ENCODE measurements at regions not wholly inside any gene's neighbourhood (a gene's known extent, or its start where the extent isn't known, plus 50 kb on each side); places are given as distances from the start of the nearest gene placed in this dataset.

DNA sequence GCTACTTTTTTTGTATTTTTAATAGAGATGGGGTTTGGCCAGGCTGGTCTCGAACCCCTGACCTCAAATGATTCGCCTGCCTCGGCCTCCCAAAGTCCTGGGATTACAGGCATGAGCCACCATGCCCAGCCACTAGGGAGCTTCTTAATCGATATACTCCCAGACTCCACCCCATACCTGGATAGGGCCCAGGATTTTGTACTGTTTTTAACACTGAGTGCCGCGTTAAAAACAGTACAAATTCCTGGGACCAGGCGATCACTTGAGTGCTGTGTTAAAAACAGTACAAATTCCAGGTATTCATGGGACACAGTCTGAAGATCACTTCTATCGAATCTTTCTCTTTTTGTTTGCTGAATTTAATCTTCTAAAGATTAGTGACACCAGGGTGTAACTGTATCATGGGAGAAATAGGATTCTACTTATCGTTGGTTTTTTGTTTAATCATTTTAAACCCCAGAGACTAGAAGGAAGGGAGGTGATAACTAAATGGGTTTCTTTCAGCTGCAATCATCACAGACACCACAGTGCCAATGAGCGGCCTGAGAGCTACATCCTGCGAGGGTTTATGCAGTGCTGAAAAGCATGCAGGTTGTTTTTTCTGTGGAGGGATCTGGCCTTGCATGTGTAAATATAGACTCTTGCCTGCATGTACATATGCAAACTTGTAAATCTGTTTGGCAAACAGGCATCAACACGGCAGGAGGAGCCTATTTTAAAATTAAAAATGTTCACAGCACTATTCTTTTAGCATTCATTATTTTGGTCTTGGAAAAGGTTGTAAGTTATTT lies 303.8 kb upstream of the WWC1 start:
- no peak for TF ChIP-seq BHLHE40 (IDR thresholded peaks at IDR 0.05; ENCODE audit: low read length)
- TF ChIP-seq ZNF496 (CRISPR knock-in tag; IDR thresholded peaks at IDR 0.05; ENCODE audit: insufficient replicate concordance), result no peak
- TF ChIP-seq ZNF768 (CRISPR knock-in tag; IDR thresholded peaks at IDR 0.05), result no peak
